Activated T-helper 17 cell treated with anti-CD3 and anti-CD28 coated beads, Interleukin-2, amount 50 U/mL, for 72 hours (primary cell): ENCODE measurements at regions not wholly inside any gene's neighbourhood (a gene's known extent, or its start where the extent isn't known, plus 50 kb on each side); places are given as distances from the start of the nearest gene placed in this dataset.

Experiments
- ATAC-seq: fragments of 150-1000 bp; cut with Tn5 transposase; replicated peaks from 2 replicates; pipeline ENCODE4 v1.10.0; 2021; ENCODE audit warnings: mild to moderate bottlenecking, moderate library complexity
- H3K27ac Mint-ChIP-seq: one replicate; pipeline ENCODE4 v1.8.0; 2022; ENCODE audit warnings: mixed read lengths
- H3K27me3 Mint-ChIP-seq: one replicate; pipeline ENCODE4 v1.8.0; 2022; ENCODE audit warnings: mixed read lengths
- H3K36me3 Mint-ChIP-seq: one replicate; pipeline ENCODE4 v1.8.0; 2022; ENCODE audit warnings: low read depth, mild to moderate bottlenecking, mixed read lengths
- H3K4me1 Mint-ChIP-seq: one replicate; pipeline ENCODE4 v1.8.0; 2022; ENCODE audit warnings: mixed read lengths
- H3K4me3 Mint-ChIP-seq: one replicate; pipeline ENCODE4 v1.8.0; 2022; ENCODE audit warnings: mild to moderate bottlenecking, mixed read lengths
- H3K9me3 Mint-ChIP-seq: one replicate; pipeline ENCODE4 v1.8.0; 2022; ENCODE audit warnings: mixed read lengths

DNA sequence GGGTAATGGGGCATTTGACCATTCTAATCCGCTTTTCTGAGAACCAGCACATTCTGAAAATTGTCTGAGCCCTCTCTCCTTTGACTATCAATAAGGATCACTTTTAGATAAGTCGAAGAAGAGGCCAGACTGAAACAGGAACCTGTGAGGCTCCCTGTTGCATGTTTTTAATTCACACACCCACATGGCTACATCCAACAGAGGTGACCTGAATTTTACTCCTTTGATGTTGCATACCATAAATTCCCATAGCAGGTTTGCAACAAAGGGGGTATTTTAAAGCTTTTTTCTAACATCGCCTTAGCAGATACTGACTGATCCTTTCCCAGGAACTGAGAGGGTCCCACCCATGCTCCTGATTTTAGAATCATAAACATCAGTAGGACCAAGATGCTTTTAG, 450.8 kb downstream of the USP25 start:
- no peaks in the 10 kb centered on the region for H3K9me3 Mint-ChIP-seq
- H3K27ac Mint-ChIP-seq = no peak overlapping the region
- no peaks in the 10 kb centered on the region for H3K36me3 Mint-ChIP-seq
- no peaks in the 10 kb centered on the region for H3K27me3 Mint-ChIP-seq
- ATAC-seq = no peak
- H3K4me3 Mint-ChIP-seq = no peak overlapping the region
- no peaks in the 10 kb centered on the region for H3K4me1 Mint-ChIP-seq

GRCh38 chr21:16181018-16181417, 451.2 kb downstream of the USP25 start:
- ATAC-seq = no peak
- no peaks in the 10 kb centered on the region for H3K4me1 Mint-ChIP-seq
- H3K36me3 Mint-ChIP-seq = no peaks in the 10 kb centered on the region
- no peaks in the 10 kb centered on the region for H3K9me3 Mint-ChIP-seq
- H3K27me3 Mint-ChIP-seq = no peaks in the 10 kb centered on the region
- no peak overlapping the region for H3K4me3 Mint-ChIP-seq
- no peak overlapping the region for H3K27ac Mint-ChIP-seq

DNA sequence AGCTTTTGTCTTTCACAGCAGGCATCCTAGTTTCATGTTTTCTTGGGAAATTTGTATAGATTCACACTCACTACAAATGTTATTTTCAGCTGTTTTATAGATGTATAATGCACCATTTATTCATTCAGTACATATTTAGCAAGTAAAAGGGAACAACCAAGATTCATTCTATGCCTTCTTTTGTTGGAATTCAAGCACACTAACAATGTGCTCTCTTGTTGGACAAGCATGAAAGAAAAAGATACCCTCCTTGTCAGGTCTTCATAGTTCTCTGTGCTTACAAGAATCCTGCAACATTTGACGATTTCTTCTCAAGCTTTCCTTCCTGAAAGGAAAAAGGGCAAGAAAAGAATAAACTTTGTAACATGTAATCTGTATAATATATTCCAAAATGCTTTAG, 456.0 kb downstream of the USP25 start:
- no peaks in the 10 kb centered on the region for H3K27me3 Mint-ChIP-seq
- no peaks in the 10 kb centered on the region for H3K4me1 Mint-ChIP-seq
- H3K4me3 Mint-ChIP-seq = no peak overlapping the region
- no peak overlapping the region for H3K27ac Mint-ChIP-seq
- no peaks in the 10 kb centered on the region for H3K36me3 Mint-ChIP-seq
- no peak for ATAC-seq
- peaks cover 3% of the 10 kb centered on the region for H3K9me3 Mint-ChIP-seq

- Mint-ChIP-seq H3K4me1 (no peaks in the 10 kb centered on the region), H3K4me3 (no peak overlapping the region), H3K27ac (no peak overlapping the region), H3K9me3 (peaks cover 7% of the 10 kb centered on the region), H3K27me3 (no peaks in the 10 kb centered on the region), H3K36me3 (no peaks in the 10 kb centered on the region)
- no peak for ATAC-seq
Observed at GRCh38 chr21:16186742-16187141, 457.0 kb downstream of the USP25 start.

- no peak for ATAC-seq
- no peaks in the 10 kb centered on the region for H3K4me1 Mint-ChIP-seq
- H3K9me3 Mint-ChIP-seq = peaks cover 7% of the 10 kb centered on the region
- H3K27me3 Mint-ChIP-seq = no peaks in the 10 kb centered on the region
- no peaks in the 10 kb centered on the region for H3K36me3 Mint-ChIP-seq
- H3K27ac Mint-ChIP-seq = no peak overlapping the region
- H3K4me3 Mint-ChIP-seq = no peak overlapping the region
Observed at GRCh38 chr21:16187603-16188301, 458.0 kb downstream of the USP25 start.

DNA sequence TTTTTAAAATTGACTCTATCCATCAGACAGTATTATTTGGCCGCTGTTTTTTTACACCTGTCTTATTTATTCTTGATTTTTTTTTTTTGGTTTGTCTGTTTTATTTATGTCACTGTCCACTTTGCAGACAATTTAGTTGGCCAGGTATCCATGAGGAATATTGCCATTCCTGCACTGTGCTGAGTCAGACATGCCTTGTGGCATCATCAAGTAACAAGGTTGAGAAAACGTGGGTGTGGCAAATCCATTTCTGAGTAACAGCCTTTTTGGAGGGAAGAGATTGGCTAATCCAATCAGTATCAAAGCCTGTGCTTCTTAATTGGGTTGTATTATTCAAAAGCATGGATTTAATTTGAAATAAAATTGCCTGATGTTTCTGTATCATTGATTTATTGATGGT, 463.1 kb downstream of the USP25 start:
- H3K36me3 Mint-ChIP-seq = no peaks in the 10 kb centered on the region
- H3K27ac Mint-ChIP-seq = no peak overlapping the region
- no peak for ATAC-seq
- no peak overlapping the region for H3K4me3 Mint-ChIP-seq
- H3K4me1 Mint-ChIP-seq = no peaks in the 10 kb centered on the region
- H3K9me3 Mint-ChIP-seq = peaks cover 7% of the 10 kb centered on the region
- H3K27me3 Mint-ChIP-seq = no peaks in the 10 kb centered on the region

DNA sequence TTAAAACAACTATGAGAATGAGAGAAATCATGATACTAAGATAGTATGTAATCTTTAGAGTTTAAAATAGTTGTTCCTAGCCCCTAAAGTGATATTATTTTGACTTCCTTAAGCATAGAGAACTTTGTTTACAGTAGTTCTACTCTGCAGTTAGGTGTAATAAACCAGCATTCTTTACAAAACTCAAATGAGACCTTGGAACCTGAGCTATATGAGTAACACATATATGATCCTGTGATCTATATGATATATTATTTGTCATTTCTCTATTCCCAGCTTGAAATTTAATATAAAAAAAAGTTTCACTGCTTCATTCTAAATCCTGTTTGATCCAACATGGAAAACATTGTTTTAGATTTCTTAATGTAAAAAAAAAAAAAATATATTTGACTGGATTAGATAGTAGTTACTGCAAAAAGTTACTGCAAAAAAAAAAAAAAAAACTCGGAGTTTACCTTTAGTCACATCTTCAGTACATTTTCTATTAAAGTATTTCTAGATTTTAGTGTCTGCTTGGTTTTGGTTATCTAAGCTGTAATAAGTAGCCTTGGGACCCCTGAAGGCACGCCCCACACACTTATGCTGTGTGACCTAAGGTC, 463.8 kb downstream of the USP25 start:
- Mint-ChIP-seq H3K4me1 (no peaks in the 10 kb centered on the region), H3K4me3 (no peak overlapping the region), H3K27ac (no peak overlapping the region), H3K36me3 (no peaks in the 10 kb centered on the region), H3K27me3 (no peaks in the 10 kb centered on the region), H3K9me3 (peaks cover 7% of the 10 kb centered on the region)
- no peak for ATAC-seq

DNA sequence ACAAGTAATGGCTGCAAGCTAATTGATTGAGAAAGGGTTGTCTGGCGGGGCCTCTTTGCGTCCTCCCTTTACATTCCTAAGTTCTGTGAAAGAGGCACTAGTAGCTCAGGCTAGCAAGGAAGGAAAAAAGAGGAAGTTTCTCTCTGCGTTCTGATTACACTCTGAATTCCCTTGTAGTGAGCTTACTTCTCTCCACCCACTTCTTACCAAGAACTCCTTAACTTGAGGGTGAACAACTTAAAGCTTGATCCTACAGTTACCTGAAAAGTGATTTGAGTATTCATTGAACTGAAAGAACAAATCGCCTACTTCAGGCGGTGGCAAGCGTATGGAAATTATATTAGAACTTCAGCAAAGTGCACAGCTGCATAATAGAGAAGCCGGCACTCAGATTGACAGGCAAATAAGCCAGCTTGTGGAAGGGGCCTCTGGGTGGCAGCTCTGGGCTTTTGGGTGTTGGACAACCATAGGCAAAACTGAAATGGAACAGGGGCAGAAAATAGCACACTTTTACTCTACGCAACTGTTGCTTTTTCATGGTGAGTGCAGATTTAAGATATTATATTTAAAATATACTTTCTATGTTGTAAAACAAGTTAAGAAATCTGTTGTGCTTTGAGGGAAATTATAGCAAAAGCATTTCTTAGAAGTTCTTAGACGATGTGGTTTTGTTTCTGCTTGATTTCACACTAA, 464.5 kb downstream of the USP25 start:
- peaks cover 7% of the 10 kb centered on the region for H3K9me3 Mint-ChIP-seq
- H3K4me3 Mint-ChIP-seq = no peak overlapping the region
- no peak for ATAC-seq
- no peaks in the 10 kb centered on the region for H3K4me1 Mint-ChIP-seq
- H3K36me3 Mint-ChIP-seq = no peaks in the 10 kb centered on the region
- H3K27me3 Mint-ChIP-seq = no peaks in the 10 kb centered on the region
- no peak overlapping the region for H3K27ac Mint-ChIP-seq

GRCh38 chr21:16194788-16195537, 465.2 kb downstream of the USP25 start:
- Mint-ChIP-seq H3K4me1 (no peaks in the 10 kb centered on the region), H3K9me3 (peaks cover 7% of the 10 kb centered on the region), H3K27ac (no peak overlapping the region), H3K4me3 (no peak overlapping the region), H3K36me3 (no peaks in the 10 kb centered on the region), H3K27me3 (no peaks in the 10 kb centered on the region)
- no peak for ATAC-seq

DNA sequence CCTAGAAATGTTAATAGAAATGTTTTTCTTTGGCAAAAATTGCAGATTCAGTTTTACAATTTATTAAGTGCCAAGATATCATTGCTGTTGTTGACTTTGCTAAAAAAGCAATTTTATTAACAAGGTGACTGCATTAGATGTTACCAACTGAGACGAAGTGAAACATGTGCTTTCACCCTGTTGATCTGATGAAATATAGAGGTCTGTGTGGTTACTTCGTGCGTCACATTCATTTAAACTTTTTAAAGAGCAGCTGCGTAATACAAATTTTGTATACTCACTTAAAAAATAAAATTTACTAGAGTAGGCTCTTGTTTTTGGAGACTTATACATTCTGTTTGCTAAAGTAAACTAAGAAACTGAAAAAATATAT, 465.7 kb downstream of the USP25 start:
- Mint-ChIP-seq H3K4me3 (no peak overlapping the region), H3K9me3 (peaks cover 6% of the 10 kb centered on the region), H3K27me3 (no peaks in the 10 kb centered on the region), H3K36me3 (no peaks in the 10 kb centered on the region), H3K27ac (no peak overlapping the region), H3K4me1 (no peaks in the 10 kb centered on the region)
- ATAC-seq = no peak

- no peaks in the 10 kb centered on the region for H3K27me3 Mint-ChIP-seq
- H3K9me3 Mint-ChIP-seq = peaks cover 2% of the 10 kb centered on the region
- H3K36me3 Mint-ChIP-seq = no peaks in the 10 kb centered on the region
- no peak overlapping the region for H3K27ac Mint-ChIP-seq
- no peak overlapping the region for H3K4me3 Mint-ChIP-seq
- no peaks in the 10 kb centered on the region for H3K4me1 Mint-ChIP-seq
- no peak for ATAC-seq
Observed at GRCh38 chr21:16196001-16196400, 466.2 kb downstream of the USP25 start.

DNA sequence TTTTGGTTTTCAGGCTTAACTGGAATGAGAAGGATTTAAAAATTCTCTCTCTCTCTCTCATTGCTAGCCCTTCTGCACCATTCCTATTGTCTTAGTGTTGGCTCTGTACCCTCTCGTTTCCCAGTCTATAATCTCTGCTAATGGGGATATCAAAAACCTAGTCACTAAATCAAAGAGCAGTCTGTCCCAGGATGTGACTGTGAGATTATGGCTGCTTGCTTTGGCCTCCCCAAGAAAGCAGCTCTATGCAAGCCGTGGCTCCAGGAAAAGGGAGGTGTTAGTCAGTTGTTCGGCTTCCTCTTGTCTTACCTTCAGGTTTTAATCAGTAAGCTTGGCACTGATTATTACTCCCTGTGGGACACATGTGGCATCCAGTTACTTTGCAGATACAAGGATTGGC, 468.8 kb downstream of the USP25 start:
- Mint-ChIP-seq H3K27ac (no peak overlapping the region), H3K36me3 (no peaks in the 10 kb centered on the region), H3K27me3 (peaks cover under 1% of the 10 kb centered on the region), H3K4me3 (no peak overlapping the region), H3K4me1 (no peaks in the 10 kb centered on the region), H3K9me3 (peaks cover under 1% of the 10 kb centered on the region)
- ATAC-seq = no peak

GRCh38 chr21:16199539-16199938, 469.8 kb downstream of the USP25 start:
- H3K36me3 Mint-ChIP-seq = no peaks in the 10 kb centered on the region
- peaks cover 5% of the 10 kb centered on the region for H3K9me3 Mint-ChIP-seq
- no peak overlapping the region for H3K4me3 Mint-ChIP-seq
- peaks cover 4% of the 10 kb centered on the region for H3K27me3 Mint-ChIP-seq
- no peaks in the 10 kb centered on the region for H3K4me1 Mint-ChIP-seq
- no peak for ATAC-seq
- no peak overlapping the region for H3K27ac Mint-ChIP-seq

DNA sequence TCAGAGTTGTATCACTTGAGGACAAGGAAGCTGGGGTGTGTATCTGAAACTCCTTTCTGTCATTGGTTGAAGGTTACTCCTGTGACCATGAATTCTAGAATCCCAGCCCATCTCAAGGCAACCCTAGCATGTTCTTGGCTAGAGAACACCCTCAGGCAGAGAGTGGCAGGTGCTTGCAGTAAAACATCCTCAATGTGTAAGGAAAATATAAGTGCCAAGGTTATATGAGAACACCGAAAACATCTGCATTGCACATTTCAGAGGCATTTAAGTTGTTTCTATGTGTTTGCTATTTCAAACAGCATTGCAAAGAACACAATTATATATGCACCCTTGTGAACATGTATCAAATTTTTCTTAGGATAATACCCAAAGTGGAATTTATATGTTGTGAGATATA, 471.9 kb downstream of the USP25 start:
- H3K9me3 Mint-ChIP-seq = peaks cover 5% of the 10 kb centered on the region
- no peak overlapping the region for H3K4me3 Mint-ChIP-seq
- peaks cover 9% of the 10 kb centered on the region for H3K27me3 Mint-ChIP-seq
- H3K36me3 Mint-ChIP-seq = no peaks in the 10 kb centered on the region
- no peak for ATAC-seq
- H3K27ac Mint-ChIP-seq = no peak overlapping the region
- no peaks in the 10 kb centered on the region for H3K4me1 Mint-ChIP-seq

DNA sequence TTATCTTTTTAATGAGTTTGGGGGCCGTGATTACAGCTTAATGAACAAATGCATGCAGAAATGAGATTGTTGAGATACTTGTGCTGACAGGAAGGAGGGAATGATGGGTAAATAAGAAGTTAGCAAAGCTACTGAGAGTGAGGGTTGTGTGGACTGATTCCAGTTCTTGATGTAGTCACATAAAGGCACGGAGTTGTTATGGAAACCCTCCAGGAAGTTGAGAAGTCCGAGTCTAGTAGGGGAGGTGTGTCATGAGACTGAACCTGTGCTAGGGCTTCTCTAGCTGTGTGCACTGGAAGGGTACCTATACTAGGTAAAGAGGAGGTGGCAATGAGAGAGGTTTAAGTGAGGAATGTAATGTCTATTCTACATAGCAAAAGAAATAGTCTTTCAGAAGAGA, 475.7 kb downstream of the USP25 start:
- Mint-ChIP-seq H3K27ac (no peak overlapping the region), H3K9me3 (peaks cover 9% of the 10 kb centered on the region), H3K36me3 (no peaks in the 10 kb centered on the region), H3K27me3 (peaks cover 13% of the 10 kb centered on the region), H3K4me3 (no peak overlapping the region), H3K4me1 (no peaks in the 10 kb centered on the region)
- ATAC-seq = no peak
